GM23338 (cell line): ENCODE measurements at regions not wholly inside any gene's neighbourhood (a gene's known extent, or its start where the extent isn't known, plus 50 kb on each side); places are given as distances from the start of the nearest gene placed in this dataset.

Experiments
- CREB1 ChIP-seq: fragments of 250-450 bp; sonication (Bioruptor Pico); IDR thresholded peaks from 2 replicates; pipeline ENCODE4 v1.5.0; 2020; ENCODE audit warnings: low read depth, mild to moderate bottlenecking, moderate library complexity
- EZH2 ChIP-seq: fragments of 200-600 bp; sonication (generic); IDR thresholded peaks from one replicate; pipeline ENCODE4 v1.8.0; 2017; ENCODE audit warnings: antibody characterized with exemption, mild to moderate bottlenecking, low read depth; ENCODE audit not compliant: unreplicated experiment
- EZH2phosphoT487 ChIP-seq: fragments of 200-600 bp; sonication (generic); IDR thresholded peaks from one replicate; pipeline ENCODE4 v1.8.1; 2018; ENCODE audit warnings: antibody characterized with exemption; ENCODE audit not compliant: unreplicated experiment
- JUNB ChIP-seq: IDR thresholded peaks from one replicate; pipeline ENCODE4 v1.6.1; 2016; ENCODE audit warnings: antibody characterized with exemption; ENCODE audit not compliant: unreplicated experiment
- POLR2AphosphoS5 ChIP-seq: IDR thresholded peaks from 2 replicates; pipeline ENCODE4 v1.6.1; 2016; ENCODE audit warnings: antibody characterized with exemption, low read depth
- ZNF114 ChIP-seq: fragments of 250-450 bp; sonication (Bioruptor Pico); IDR thresholded peaks from 2 replicates; pipeline ENCODE4 v1.5.0; 2020; ENCODE audit warnings: mild to moderate bottlenecking, moderate library complexity
- ZNF331 ChIP-seq: fragments of 250-450 bp; sonication (Bioruptor Pico); IDR thresholded peaks from 2 replicates; pipeline ENCODE4 v1.5.0; 2020; ENCODE audit warnings: low read depth, mild to moderate bottlenecking, moderate library complexity
- TF ChIP-seq, protein P1 (sequence below), 2 experiments: fragments of 200-600 bp in 1 of 2; sonication (generic) in 1 of 2; conservative IDR thresholded peaks; 2 replicates each; pipeline versions ENCODE4 v1.5.1 to v1.6.1; 2016 to 2017; ENCODE audit warnings: antibody characterized with exemption in 2 of 2, low read depth in 2 of 2, mild to moderate bottlenecking in 2 of 2, moderate library complexity in 1 of 2
- TF ChIP-seq, protein P2 (sequence below): fragments of 250-450 bp; sonication (Bioruptor Pico); IDR thresholded peaks from 2 replicates; pipeline ENCODE4 v1.5.0; 2020; ENCODE audit warnings: mild to moderate bottlenecking, moderate library complexity
- TF ChIP-seq, protein P3 (sequence below): IDR thresholded peaks from one replicate; pipeline ENCODE4 v1.6.1; 2018; ENCODE audit warnings: antibody characterized with exemption; ENCODE audit not compliant: unreplicated experiment
- TF ChIP-seq, protein P4 (sequence below): IDR thresholded peaks from 2 replicates; pipeline ENCODE4 v1.6.1; 2016; ENCODE audit warnings: antibody characterized with exemption

DNA sequence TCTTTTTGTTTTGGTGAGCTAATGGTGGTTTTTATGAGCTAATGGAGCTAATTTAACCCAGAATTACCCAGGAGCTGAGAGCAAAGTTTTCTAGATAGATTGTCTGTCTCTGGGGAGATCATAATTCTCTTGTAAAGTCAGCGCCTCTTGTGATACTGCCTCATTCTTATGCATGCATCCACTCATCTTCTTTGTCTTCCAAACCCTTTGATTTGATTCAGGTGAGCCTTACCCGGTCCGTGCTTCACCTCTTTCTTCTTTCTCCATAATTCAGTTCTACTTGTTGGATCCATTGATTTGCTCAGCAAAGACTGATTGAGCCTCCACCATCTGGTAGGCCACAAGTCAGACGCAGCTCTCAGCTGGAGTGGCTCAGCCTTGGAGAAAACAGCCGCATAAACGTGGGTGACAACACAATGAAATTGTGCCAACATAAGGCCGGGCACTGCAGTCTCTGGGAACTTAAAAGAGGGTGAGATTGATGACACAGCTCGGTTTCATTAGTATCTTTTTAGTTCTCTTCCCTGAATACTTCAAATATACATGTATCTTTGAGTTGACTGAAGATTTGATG lies 158.5 kb upstream of the SH3BP4 start:
- TF ChIP-seq, protein P1, sequence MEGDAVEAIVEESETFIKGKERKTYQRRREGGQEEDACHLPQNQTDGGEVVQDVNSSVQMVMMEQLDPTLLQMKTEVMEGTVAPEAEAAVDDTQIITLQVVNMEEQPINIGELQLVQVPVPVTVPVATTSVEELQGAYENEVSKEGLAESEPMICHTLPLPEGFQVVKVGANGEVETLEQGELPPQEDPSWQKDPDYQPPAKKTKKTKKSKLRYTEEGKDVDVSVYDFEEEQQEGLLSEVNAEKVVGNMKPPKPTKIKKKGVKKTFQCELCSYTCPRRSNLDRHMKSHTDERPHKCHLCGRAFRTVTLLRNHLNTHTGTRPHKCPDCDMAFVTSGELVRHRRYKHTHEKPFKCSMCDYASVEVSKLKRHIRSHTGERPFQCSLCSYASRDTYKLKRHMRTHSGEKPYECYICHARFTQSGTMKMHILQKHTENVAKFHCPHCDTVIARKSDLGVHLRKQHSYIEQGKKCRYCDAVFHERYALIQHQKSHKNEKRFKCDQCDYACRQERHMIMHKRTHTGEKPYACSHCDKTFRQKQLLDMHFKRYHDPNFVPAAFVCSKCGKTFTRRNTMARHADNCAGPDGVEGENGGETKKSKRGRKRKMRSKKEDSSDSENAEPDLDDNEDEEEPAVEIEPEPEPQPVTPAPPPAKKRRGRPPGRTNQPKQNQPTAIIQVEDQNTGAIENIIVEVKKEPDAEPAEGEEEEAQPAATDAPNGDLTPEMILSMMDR (conservative IDR thresholded peaks at IDR 0.05; ENCODE audit: low read depth in 2 of 2): no peak
- no peak for TF ChIP-seq EZH2phosphoT487
- no peak for TF ChIP-seq EZH2
- TF ChIP-seq ZNF331 (CRISPR knock-in tag): no peak
- TF ChIP-seq, protein P2, sequence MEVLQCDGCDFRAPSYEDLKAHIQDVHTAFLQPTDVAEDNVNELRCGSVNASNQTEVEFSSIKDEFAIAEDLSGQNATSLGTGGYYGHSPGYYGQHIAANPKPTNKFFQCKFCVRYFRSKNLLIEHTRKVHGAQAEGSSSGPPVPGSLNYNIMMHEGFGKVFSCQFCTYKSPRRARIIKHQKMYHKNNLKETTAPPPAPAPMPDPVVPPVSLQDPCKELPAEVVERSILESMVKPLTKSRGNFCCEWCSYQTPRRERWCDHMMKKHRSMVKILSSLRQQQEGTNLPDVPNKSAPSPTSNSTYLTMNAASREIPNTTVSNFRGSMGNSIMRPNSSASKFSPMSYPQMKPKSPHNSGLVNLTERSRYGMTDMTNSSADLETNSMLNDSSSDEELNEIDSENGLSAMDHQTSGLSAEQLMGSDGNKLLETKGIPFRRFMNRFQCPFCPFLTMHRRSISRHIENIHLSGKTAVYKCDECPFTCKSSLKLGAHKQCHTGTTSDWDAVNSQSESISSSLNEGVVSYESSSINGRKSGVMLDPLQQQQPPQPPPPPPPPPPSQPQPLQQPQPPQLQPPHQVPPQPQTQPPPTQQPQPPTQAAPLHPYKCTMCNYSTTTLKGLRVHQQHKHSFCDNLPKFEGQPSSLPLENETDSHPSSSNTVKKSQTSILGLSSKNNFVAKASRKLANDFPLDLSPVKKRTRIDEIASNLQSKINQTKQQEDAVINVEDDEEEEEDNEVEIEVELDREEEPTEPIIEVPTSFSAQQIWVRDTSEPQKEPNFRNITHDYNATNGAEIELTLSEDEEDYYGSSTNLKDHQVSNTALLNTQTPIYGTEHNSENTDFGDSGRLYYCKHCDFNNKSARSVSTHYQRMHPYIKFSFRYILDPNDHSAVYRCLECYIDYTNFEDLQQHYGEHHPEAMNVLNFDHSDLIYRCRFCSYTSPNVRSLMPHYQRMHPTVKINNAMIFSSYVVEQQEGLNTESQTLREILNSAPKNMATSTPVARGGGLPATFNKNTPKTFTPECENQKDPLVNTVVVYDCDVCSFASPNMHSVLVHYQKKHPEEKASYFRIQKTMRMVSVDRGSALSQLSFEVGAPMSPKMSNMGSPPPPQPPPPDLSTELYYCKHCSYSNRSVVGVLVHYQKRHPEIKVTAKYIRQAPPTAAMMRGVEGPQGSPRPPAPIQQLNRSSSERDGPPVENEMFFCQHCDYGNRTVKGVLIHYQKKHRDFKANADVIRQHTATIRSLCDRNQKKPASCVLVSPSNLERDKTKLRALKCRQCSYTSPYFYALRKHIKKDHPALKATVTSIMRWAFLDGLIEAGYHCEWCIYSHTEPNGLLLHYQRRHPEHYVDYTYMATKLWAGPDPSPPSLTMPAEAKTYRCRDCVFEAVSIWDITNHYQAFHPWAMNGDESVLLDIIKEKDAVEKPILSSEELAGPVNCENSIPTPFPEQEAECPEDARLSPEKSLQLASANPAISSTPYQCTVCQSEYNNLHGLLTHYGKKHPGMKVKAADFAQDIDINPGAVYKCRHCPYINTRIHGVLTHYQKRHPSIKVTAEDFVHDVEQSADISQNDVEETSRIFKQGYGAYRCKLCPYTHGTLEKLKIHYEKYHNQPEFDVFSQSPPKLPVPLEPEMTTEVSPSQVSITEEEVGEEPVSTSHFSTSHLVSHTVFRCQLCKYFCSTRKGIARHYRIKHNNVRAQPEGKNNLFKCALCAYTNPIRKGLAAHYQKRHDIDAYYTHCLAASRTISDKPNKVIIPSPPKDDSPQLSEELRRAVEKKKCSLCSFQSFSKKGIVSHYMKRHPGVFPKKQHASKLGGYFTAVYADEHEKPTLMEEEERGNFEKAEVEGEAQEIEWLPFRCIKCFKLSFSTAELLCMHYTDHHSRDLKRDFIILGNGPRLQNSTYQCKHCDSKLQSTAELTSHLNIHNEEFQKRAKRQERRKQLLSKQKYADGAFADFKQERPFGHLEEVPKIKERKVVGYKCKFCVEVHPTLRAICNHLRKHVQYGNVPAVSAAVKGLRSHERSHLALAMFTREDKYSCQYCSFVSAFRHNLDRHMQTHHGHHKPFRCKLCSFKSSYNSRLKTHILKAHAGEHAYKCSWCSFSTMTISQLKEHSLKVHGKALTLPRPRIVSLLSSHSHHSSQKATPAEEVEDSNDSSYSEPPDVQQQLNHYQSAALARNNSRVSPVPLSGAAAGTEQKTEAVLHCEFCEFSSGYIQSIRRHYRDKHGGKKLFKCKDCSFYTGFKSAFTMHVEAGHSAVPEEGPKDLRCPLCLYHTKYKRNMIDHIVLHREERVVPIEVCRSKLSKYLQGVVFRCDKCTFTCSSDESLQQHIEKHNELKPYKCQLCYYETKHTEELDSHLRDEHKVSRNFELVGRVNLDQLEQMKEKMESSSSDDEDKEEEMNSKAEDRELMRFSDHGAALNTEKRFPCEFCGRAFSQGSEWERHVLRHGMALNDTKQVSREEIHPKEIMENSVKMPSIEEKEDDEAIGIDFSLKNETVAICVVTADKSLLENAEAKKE (CRISPR knock-in tag): 0 out of 2 replicates have a peak, but pooled peaks have one; percentile 15
- TF ChIP-seq POLR2AphosphoS5: no peak
- TF ChIP-seq, protein P3, sequence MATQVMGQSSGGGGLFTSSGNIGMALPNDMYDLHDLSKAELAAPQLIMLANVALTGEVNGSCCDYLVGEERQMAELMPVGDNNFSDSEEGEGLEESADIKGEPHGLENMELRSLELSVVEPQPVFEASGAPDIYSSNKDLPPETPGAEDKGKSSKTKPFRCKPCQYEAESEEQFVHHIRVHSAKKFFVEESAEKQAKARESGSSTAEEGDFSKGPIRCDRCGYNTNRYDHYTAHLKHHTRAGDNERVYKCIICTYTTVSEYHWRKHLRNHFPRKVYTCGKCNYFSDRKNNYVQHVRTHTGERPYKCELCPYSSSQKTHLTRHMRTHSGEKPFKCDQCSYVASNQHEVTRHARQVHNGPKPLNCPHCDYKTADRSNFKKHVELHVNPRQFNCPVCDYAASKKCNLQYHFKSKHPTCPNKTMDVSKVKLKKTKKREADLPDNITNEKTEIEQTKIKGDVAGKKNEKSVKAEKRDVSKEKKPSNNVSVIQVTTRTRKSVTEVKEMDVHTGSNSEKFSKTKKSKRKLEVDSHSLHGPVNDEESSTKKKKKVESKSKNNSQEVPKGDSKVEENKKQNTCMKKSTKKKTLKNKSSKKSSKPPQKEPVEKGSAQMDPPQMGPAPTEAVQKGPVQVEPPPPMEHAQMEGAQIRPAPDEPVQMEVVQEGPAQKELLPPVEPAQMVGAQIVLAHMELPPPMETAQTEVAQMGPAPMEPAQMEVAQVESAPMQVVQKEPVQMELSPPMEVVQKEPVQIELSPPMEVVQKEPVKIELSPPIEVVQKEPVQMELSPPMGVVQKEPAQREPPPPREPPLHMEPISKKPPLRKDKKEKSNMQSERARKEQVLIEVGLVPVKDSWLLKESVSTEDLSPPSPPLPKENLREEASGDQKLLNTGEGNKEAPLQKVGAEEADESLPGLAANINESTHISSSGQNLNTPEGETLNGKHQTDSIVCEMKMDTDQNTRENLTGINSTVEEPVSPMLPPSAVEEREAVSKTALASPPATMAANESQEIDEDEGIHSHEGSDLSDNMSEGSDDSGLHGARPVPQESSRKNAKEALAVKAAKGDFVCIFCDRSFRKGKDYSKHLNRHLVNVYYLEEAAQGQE: no peak
- no peak for TF ChIP-seq JUNB
- TF ChIP-seq, protein P4, sequence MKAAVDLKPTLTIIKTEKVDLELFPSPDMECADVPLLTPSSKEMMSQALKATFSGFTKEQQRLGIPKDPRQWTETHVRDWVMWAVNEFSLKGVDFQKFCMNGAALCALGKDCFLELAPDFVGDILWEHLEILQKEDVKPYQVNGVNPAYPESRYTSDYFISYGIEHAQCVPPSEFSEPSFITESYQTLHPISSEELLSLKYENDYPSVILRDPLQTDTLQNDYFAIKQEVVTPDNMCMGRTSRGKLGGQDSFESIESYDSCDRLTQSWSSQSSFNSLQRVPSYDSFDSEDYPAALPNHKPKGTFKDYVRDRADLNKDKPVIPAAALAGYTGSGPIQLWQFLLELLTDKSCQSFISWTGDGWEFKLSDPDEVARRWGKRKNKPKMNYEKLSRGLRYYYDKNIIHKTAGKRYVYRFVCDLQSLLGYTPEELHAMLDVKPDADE: no peak
- no peak for TF ChIP-seq CREB1 (CRISPR knock-in tag)
- no peak for TF ChIP-seq ZNF114 (CRISPR knock-in tag)
